Aorta (tissue), 5 donors: ENCODE measurements at regions not wholly inside any gene's neighbourhood (a gene's known extent, or its start where the extent isn't known, plus 50 kb on each side); places are given as distances from the start of the nearest gene placed in this dataset.
"Not testable (repeated sequence)": the region's sequence is repeated elsewhere in the genome, so short reads cannot be mapped to it uniquely, and the experiment has no call there.

Experiments used
- ATAC-seq: fragments of 200-7000 bp; cut with Tn5 transposase; one replicate; pipeline ENCODE4 v1.9.1; 2022; ENCODE audit warnings: moderate library complexity; ENCODE audit not compliant: low FRiP score
- DNase-seq, 2 donors: peaks; one replicate each; pipeline ENCODE4 v3.0.0-alpha.2; 2020
- H3K27ac ChIP-seq, 2 donors: one replicate each; pipeline ENCODE4 v1.5.1; 2013; ENCODE audit warnings: low read length in 2 of 2, mild to moderate bottlenecking in 2 of 2, moderate library complexity in 2 of 2, control low read depth in 1 of 2, inconsistent platforms in 1 of 2, low read depth in 1 of 2
- H3K27me3 ChIP-seq, 2 donors: one replicate each; pipeline ENCODE4 v1.6.1; 2013; ENCODE audit warnings: control low read depth in 1 of 2, low read length in 1 of 2, mild to moderate bottlenecking in 1 of 2, moderate library complexity in 1 of 2; ENCODE audit not compliant: insufficient read depth in 2 of 2, control insufficient read depth in 1 of 2
- H3K36me3 ChIP-seq, 2 donors: one replicate each; pipeline ENCODE4 v1.6.1; 2013; ENCODE audit warnings: control low read depth in 1 of 2, low read length in 1 of 2, mild to moderate bottlenecking in 1 of 2; ENCODE audit not compliant: insufficient read depth in 2 of 2, control insufficient read depth in 1 of 2
- H3K4me1 ChIP-seq, 2 donors: one replicate each; pipeline ENCODE4 v1.6.1; 2013; ENCODE audit warnings: low read length in 2 of 2, control low read depth in 1 of 2, mild to moderate bottlenecking in 1 of 2, moderate library complexity in 1 of 2; ENCODE audit not compliant: insufficient read depth in 2 of 2, control insufficient read depth in 1 of 2
- H3K4me3 ChIP-seq, 2 donors: one replicate each; pipeline ENCODE4 v1.5.1; 2013; ENCODE audit warnings: low read length in 2 of 2, control low read depth in 1 of 2, mild to moderate bottlenecking in 1 of 2
- H3K9me3 ChIP-seq: one replicate; pipeline ENCODE4 v1.6.1; 2013; ENCODE audit warnings: mild to moderate bottlenecking, low read length; ENCODE audit not compliant: control insufficient read depth
- WGBS, 2 donors: extraction: QIAGEN DNeasy Blood & Tissue Kit; methylation state at CpG; one replicate each; pipeline ENCODE4 v1.1.7; 2013; 5-methylcytosine and 5-hydroxymethylcytosine counted together
- intact Hi-C, 2 donors: fragments of 100-400 bp; cut with DNase I; formaldehyde crosslinking; loops; one replicate each; pipeline versions ENCODE4 v1.14.2 to v1.15.0; 2022
- donor health status: healthy with polysubstance abuse.
- donor health status: Bipolar disorder and iron deficiency.
- donor health status: DM: no; HTN: no; CAD: no.
- donor health status: DM: no; HTN: no; CAD: no.
- donor health status: DM: yes; HTN: yes; CAD: no.

DNA sequence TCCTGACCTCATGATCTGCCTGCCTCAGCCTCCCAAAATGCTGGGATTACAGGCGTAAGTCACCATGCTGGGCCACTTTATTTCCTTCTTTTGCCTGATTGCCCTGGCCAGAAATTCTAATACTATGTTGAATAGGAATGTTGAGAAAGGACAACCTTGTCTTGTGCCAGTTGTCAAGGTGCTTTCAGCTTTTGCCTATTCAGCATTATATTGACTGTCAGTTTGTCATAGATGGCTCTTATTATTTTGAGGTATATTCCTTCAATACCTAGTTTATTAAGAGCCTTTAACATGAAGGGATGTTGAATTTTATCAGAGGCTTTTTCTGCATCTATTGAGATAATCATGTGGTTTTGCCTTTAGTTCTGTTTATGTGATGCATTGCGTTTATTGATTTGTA, 362.0 kb downstream of the JRKL start:
- intact Hi-C loops, H3K27me3 ChIP-seq, H3K27ac ChIP-seq, H3K4me3 ChIP-seq, DNase-seq, H3K4me1 ChIP-seq, ATAC-seq, H3K9me3 ChIP-seq, H3K36me3 ChIP-seq: not testable (repeated sequence)
- WGBS, 2 donors: 94 to 96% methylated on average over 2 of the region's 2 CpGs

DNA sequence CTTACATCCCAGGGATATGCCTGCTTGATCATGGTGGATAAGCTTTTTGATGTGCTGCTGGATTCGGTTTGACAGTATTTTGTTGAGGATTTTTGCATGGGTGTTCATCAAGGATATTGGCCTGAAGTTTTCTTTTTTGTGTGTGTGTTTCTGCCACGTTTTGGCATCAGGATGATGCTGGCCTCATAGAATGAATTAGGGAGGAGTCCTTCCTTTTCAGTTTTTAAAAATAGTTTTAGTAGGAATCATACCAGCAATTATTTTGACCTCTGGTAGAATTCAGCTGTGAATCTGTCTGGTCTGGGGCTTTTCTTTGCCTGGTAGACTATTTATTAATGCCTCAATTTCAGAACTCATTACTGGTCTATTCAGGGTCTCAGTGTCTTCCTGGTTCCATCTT, 362.4 kb downstream of the JRKL start:
- DNase-seq (no peak), ATAC-seq (no peak)
- H3K27me3 ChIP-seq: no peaks in the 10 kb centered on the region
- no peak overlapping the region for H3K4me3 ChIP-seq
- intact Hi-C loops: no loop called here
- no peak overlapping the region for H3K27ac ChIP-seq
- H3K9me3 ChIP-seq: no peaks in the 10 kb centered on the region
- H3K4me1 ChIP-seq: no peaks in the 10 kb centered on the region
- no peaks in the 10 kb centered on the region for H3K36me3 ChIP-seq
- 44 to 46% methylated on average over 2 of the region's 2 CpGs for WGBS, 2 donors

DNA sequence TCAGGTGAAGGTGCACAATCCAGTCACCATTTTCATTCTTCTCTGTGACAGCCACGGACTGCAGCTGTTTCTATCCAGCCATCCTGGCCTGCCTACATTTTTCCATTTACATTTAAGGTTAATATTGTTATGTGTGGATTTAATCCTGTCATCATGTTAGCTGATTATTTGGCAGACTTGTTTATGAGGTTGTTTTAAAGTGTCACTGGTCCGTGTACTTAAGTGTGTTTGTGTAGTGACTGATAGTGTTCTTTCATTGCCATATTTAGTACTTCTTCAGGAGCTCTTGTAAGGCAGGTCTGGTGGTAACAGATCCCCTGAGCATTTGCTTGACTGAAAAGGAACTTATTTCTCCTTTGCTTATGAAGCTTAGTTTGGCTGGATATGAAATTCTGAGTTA, 364.2 kb downstream of the JRKL start:
- H3K36me3 ChIP-seq: no peaks in the 10 kb centered on the region
- H3K4me1 ChIP-seq: no peaks in the 10 kb centered on the region
- no peak for ATAC-seq
- H3K4me3 ChIP-seq: no peak overlapping the region
- H3K9me3 ChIP-seq: no peaks in the 10 kb centered on the region
- no peaks in the 10 kb centered on the region for H3K27me3 ChIP-seq
- 58 to 65% methylated on average over 2 of the region's 2 CpGs for WGBS, 2 donors
- DNase-seq: no peak
- H3K27ac ChIP-seq: no peak overlapping the region
- intact Hi-C loops: no loop called here

DNA sequence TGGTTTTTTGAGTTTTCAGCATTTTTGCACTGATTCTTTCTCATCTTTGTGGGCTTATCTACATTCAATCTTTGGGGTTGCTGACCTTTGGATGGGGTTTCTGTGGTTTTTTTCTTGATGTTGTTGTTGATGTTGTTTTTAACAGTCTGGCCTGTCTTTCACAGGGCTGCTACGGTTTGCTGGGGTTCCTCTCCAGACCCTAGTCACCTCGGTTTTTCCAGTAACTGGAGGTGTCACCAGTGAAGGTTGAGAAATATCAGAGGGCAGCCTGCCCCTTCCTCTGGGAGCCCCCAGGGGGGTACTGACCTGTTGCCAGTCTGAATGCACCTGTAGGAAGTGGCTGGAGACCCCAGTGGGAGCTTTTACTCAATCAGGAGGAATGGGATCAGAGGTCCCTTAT, 365.4 kb downstream of the JRKL start:
- Histone ChIP-seq H3K9me3 (no peaks in the 10 kb centered on the region), H3K4me3 (no peak overlapping the region), H3K27ac (no peak overlapping the region), H3K4me1 (no peaks in the 10 kb centered on the region), H3K27me3 (no peaks in the 10 kb centered on the region), H3K36me3 (no peaks in the 10 kb centered on the region)
- ATAC-seq: no peak
- WGBS, 2 donors: 92 to 94% methylated on average over 2 of the region's 2 CpGs
- intact Hi-C loops: no loop called here
- no peak for DNase-seq

DNA sequence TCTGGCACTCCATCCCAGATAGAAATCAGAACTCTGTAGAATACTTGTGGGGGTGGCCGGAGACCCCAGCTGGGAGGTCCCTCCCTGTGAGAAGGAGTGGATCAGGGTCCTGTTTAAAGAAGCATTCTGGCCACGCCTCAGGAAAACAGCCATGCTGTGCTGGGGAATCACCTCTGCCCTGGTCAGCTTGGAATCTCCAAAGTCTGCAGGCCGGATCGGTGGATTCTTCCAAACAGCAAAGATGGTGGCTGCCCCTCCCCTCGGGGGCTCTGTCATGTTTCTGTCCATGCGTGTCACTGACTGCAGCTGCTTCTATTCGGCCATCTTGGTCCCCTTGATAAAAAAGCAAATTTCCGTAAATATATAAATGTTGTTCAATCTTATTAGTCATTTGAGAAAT, 365.9 kb downstream of the JRKL start:
- Histone ChIP-seq H3K9me3 (no peaks in the 10 kb centered on the region), H3K36me3 (no peaks in the 10 kb centered on the region), H3K27ac (no peak overlapping the region), H3K4me3 (no peak overlapping the region), H3K27me3 (no peaks in the 10 kb centered on the region), H3K4me1 (no peaks in the 10 kb centered on the region)
- intact Hi-C loops: no loop called here
- WGBS, 2 donors: 92 to 94% methylated on average over 8 of the region's 8 CpGs
- ATAC-seq (no peak), DNase-seq (no peak)

GRCh38 chr11:96758957-96759356, 369.1 kb downstream of the JRKL start:
- intact Hi-C loops: no loop called here
- no peaks in the 10 kb centered on the region for H3K9me3 ChIP-seq
- H3K27ac ChIP-seq: no peak overlapping the region
- WGBS, 2 donors: 43 to 57% methylated on average over 1 of the region's 1 CpG
- no peak overlapping the region for H3K4me3 ChIP-seq
- ATAC-seq (no peak), DNase-seq (no peak)
- H3K27me3 ChIP-seq: no peaks in the 10 kb centered on the region
- H3K4me1 ChIP-seq: no peaks in the 10 kb centered on the region
- no peaks in the 10 kb centered on the region for H3K36me3 ChIP-seq

GRCh38 chr11:96760306-96760705, 370.5 kb downstream of the JRKL start:
- DNase-seq: no peak
- H3K4me1 ChIP-seq: no peaks in the 10 kb centered on the region
- H3K4me3 ChIP-seq: no peak overlapping the region
- WGBS, 2 donors: 89 to 91% methylated on average over 2 of the region's 2 CpGs
- no peak overlapping the region for H3K27ac ChIP-seq
- ATAC-seq: no peak
- H3K36me3 ChIP-seq: no peaks in the 10 kb centered on the region
- intact Hi-C loops: no loop called here
- no peaks in the 10 kb centered on the region for H3K9me3 ChIP-seq
- H3K27me3 ChIP-seq: no peaks in the 10 kb centered on the region

GRCh38 chr11:96760815-96761214, 371.0 kb downstream of the JRKL start:
- Histone ChIP-seq H3K27me3 (no peaks in the 10 kb centered on the region), H3K9me3 (no peaks in the 10 kb centered on the region), H3K36me3 (no peaks in the 10 kb centered on the region), H3K4me3 (no peak overlapping the region), H3K27ac (no peak overlapping the region), H3K4me1 (no peaks in the 10 kb centered on the region)
- no peak for ATAC-seq
- no peak for DNase-seq
- intact Hi-C loops: no loop called here

GRCh38 chr11:96761451-96761850, 371.6 kb downstream of the JRKL start:
- Histone ChIP-seq H3K9me3 (no peaks in the 10 kb centered on the region), H3K36me3 (no peaks in the 10 kb centered on the region), H3K4me3 (no peak overlapping the region), H3K27me3 (no peaks in the 10 kb centered on the region), H3K27ac (no peak overlapping the region), H3K4me1 (no peaks in the 10 kb centered on the region)
- WGBS, 2 donors: 81% methylated on average over 1 of the region's 1 CpG
- no peak for ATAC-seq
- DNase-seq: no peak
- intact Hi-C loops: no loop called here
